ENCODE measurements at regions not wholly inside any gene's neighbourhood (a gene's known extent, or its start where the extent isn't known, plus 50 kb on each side); places are given as distances from the start of the nearest gene placed in this dataset.

GRCh38 chr4:28760003-28760402 lies 1899.4 kb downstream of the STIM2 start:
- no CpG with 5 or more reads among the region's 6 CpGs for WGBS (ENCODE audit: insufficient coverage, insufficient read length)

GRCh38 chr4:28772066-28772465 lies 1911.4 kb downstream of the STIM2 start:
- H3K27me3 ChIP-seq (ENCODE audit: control insufficient read depth, insufficient read depth, low read length), result no peaks in the 10 kb centered on the region
- H3K36me3 ChIP-seq (ENCODE audit: control insufficient read depth, insufficient read depth, low read length), result no peaks in the 10 kb centered on the region
- H3K9me3 ChIP-seq (ENCODE audit: control insufficient read depth, insufficient read depth, low read length), result no peaks in the 10 kb centered on the region
- no peak overlapping the region for H3K27ac ChIP-seq (ENCODE audit: low read length)
- DNase-seq (ENCODE audit: low read depth, low spot score), result no peak
- no peak overlapping the region for H3K4me3 ChIP-seq (ENCODE audit: low read length)
- WGBS (ENCODE audit: insufficient coverage, insufficient read length), result 100% methylated on average over 1 of the region's 1 CpG
- no peaks in the 10 kb centered on the region for H3K4me1 ChIP-seq (ENCODE audit: control insufficient read depth, insufficient read depth, low read length)

More at GRCh38 chr4:28760003-28760402, 1899.4 kb downstream of the STIM2 start:
- DNase-seq (ENCODE audit: low read depth, low spot score), result no peak
- no peak overlapping the region for H3K27ac ChIP-seq (ENCODE audit: low read length)
- H3K36me3 ChIP-seq (ENCODE audit: control insufficient read depth, insufficient read depth, low read length), result no peaks in the 10 kb centered on the region
- H3K9me3 ChIP-seq (ENCODE audit: control insufficient read depth, insufficient read depth, low read length), result no peaks in the 10 kb centered on the region
- no peaks in the 10 kb centered on the region for H3K4me1 ChIP-seq (ENCODE audit: control insufficient read depth, insufficient read depth, low read length)
- no peak overlapping the region for H3K4me3 ChIP-seq (ENCODE audit: low read length)
- no peaks in the 10 kb centered on the region for H3K27me3 ChIP-seq (ENCODE audit: control insufficient read depth, insufficient read depth, low read length)

- no CpG with 5 or more reads among the region's 2 CpGs for WGBS (ENCODE audit: insufficient coverage, insufficient read length)
- DNase-seq (ENCODE audit: low read depth, low spot score), result no peak
- Histone ChIP-seq H3K4me3 (ENCODE audit: low read length) (no peak overlapping the region), H3K9me3 (ENCODE audit: control insufficient read depth, insufficient read depth, low read length) (no peaks in the 10 kb centered on the region), H3K27ac (ENCODE audit: low read length) (no peak overlapping the region), H3K27me3 (ENCODE audit: control insufficient read depth, insufficient read depth, low read length) (no peaks in the 10 kb centered on the region), H3K4me1 (ENCODE audit: control insufficient read depth, insufficient read depth, low read length) (no peaks in the 10 kb centered on the region), H3K36me3 (ENCODE audit: control insufficient read depth, insufficient read depth, low read length) (no peaks in the 10 kb centered on the region)
Measured at GRCh38 chr4:28772788-28773187, 1912.1 kb downstream of the STIM2 start.

GRCh38 chr4:28774344-28774743 lies 1913.7 kb downstream of the STIM2 start:
- H3K27me3 ChIP-seq (ENCODE audit: control insufficient read depth, insufficient read depth, low read length), result no peaks in the 10 kb centered on the region
- no peak overlapping the region for H3K27ac ChIP-seq (ENCODE audit: low read length)
- no peaks in the 10 kb centered on the region for H3K9me3 ChIP-seq (ENCODE audit: control insufficient read depth, insufficient read depth, low read length)
- DNase-seq (ENCODE audit: low read depth, low spot score), result no peak
- WGBS (ENCODE audit: insufficient coverage, insufficient read length), result no CpG with 5 or more reads among the region's 2 CpGs
- H3K4me1 ChIP-seq (ENCODE audit: control insufficient read depth, insufficient read depth, low read length), result no peaks in the 10 kb centered on the region
- H3K4me3 ChIP-seq (ENCODE audit: low read length), result no peak overlapping the region
- no peaks in the 10 kb centered on the region for H3K36me3 ChIP-seq (ENCODE audit: control insufficient read depth, insufficient read depth, low read length)

- no CpG with 5 or more reads among the region's 2 CpGs for WGBS (ENCODE audit: insufficient coverage, insufficient read length)
- Histone ChIP-seq H3K36me3 (ENCODE audit: control insufficient read depth, insufficient read depth, low read length) (no peaks in the 10 kb centered on the region), H3K9me3 (ENCODE audit: control insufficient read depth, insufficient read depth, low read length) (no peaks in the 10 kb centered on the region), H3K27me3 (ENCODE audit: control insufficient read depth, insufficient read depth, low read length) (no peaks in the 10 kb centered on the region), H3K4me3 (ENCODE audit: low read length) (no peak overlapping the region), H3K4me1 (ENCODE audit: control insufficient read depth, insufficient read depth, low read length) (no peaks in the 10 kb centered on the region), H3K27ac (ENCODE audit: low read length) (no peak overlapping the region)
- no peak for DNase-seq (ENCODE audit: low read depth, low spot score)
Measured at GRCh38 chr4:28776004-28776403, 1915.4 kb downstream of the STIM2 start.

- Histone ChIP-seq H3K27me3 (ENCODE audit: control insufficient read depth, insufficient read depth, low read length) (no peaks in the 10 kb centered on the region), H3K4me1 (ENCODE audit: control insufficient read depth, insufficient read depth, low read length) (no peaks in the 10 kb centered on the region), H3K27ac (ENCODE audit: low read length) (no peak overlapping the region)
Measured at GRCh38 chr4:28784188-28784587, 1923.5 kb downstream of the STIM2 start.

GRCh38 chr4:28787947-28788346 lies 1927.3 kb downstream of the STIM2 start:
- H3K4me1 ChIP-seq (ENCODE audit: control insufficient read depth, insufficient read depth, low read length), result no peaks in the 10 kb centered on the region
- no peak overlapping the region for H3K27ac ChIP-seq (ENCODE audit: low read length)
- H3K36me3 ChIP-seq (ENCODE audit: control insufficient read depth, insufficient read depth, low read length), result no peaks in the 10 kb centered on the region
- H3K27me3 ChIP-seq (ENCODE audit: control insufficient read depth, insufficient read depth, low read length), result no peaks in the 10 kb centered on the region
- DNase-seq (ENCODE audit: low read depth, low spot score), result no peak
- H3K9me3 ChIP-seq (ENCODE audit: control insufficient read depth, insufficient read depth, low read length), result no peaks in the 10 kb centered on the region
- no CpG with 5 or more reads among the region's 2 CpGs for WGBS (ENCODE audit: insufficient coverage, insufficient read length)
- no peak overlapping the region for H3K4me3 ChIP-seq (ENCODE audit: low read length)

More at GRCh38 chr4:28784188-28784587, 1923.5 kb downstream of the STIM2 start:
- H3K36me3 ChIP-seq (ENCODE audit: control insufficient read depth, insufficient read depth, low read length), result no peaks in the 10 kb centered on the region
- H3K9me3 ChIP-seq (ENCODE audit: control insufficient read depth, insufficient read depth, low read length), result no peaks in the 10 kb centered on the region
- DNase-seq (ENCODE audit: low read depth, low spot score), result no peak
- no peak overlapping the region for H3K4me3 ChIP-seq (ENCODE audit: low read length)

GRCh38 chr4:28788929-28789490 lies 1928.4 kb downstream of the STIM2 start:
- no CpG with 5 or more reads among the region's 12 CpGs for WGBS (ENCODE audit: insufficient coverage, insufficient read length)
- Histone ChIP-seq H3K4me3 (ENCODE audit: low read length) (no peak overlapping the region), H3K27me3 (ENCODE audit: control insufficient read depth, insufficient read depth, low read length) (no peaks in the 10 kb centered on the region), H3K4me1 (ENCODE audit: control insufficient read depth, insufficient read depth, low read length) (no peaks in the 10 kb centered on the region), H3K9me3 (ENCODE audit: control insufficient read depth, insufficient read depth, low read length) (no peaks in the 10 kb centered on the region), H3K36me3 (ENCODE audit: control insufficient read depth, insufficient read depth, low read length) (no peaks in the 10 kb centered on the region), H3K27ac (ENCODE audit: low read length) (no peak overlapping the region)
- DNase-seq (ENCODE audit: low read depth, low spot score), result no peak

- no peak overlapping the region for H3K27ac ChIP-seq (ENCODE audit: low read length)
- no peak overlapping the region for H3K4me3 ChIP-seq (ENCODE audit: low read length)
- no peak for DNase-seq (ENCODE audit: low read depth, low spot score)
- H3K4me1 ChIP-seq (ENCODE audit: control insufficient read depth, insufficient read depth, low read length), result no peaks in the 10 kb centered on the region
- WGBS (ENCODE audit: insufficient coverage, insufficient read length), result no CpG with 5 or more reads among the region's 4 CpGs
- H3K27me3 ChIP-seq (ENCODE audit: control insufficient read depth, insufficient read depth, low read length), result no peaks in the 10 kb centered on the region
- H3K36me3 ChIP-seq (ENCODE audit: control insufficient read depth, insufficient read depth, low read length), result no peaks in the 10 kb centered on the region
- no peaks in the 10 kb centered on the region for H3K9me3 ChIP-seq (ENCODE audit: control insufficient read depth, insufficient read depth, low read length)
Measured at GRCh38 chr4:28792917-28793597, 1927.1 kb upstream of the PCDH7 start.

GRCh38 chr4:28799696-28800095 lies 1920.5 kb upstream of the PCDH7 start:
- Histone ChIP-seq H3K4me1 (ENCODE audit: control insufficient read depth, insufficient read depth, low read length) (no peaks in the 10 kb centered on the region), H3K27ac (ENCODE audit: low read length) (no peak overlapping the region), H3K9me3 (ENCODE audit: control insufficient read depth, insufficient read depth, low read length) (no peaks in the 10 kb centered on the region), H3K4me3 (ENCODE audit: low read length) (no peak overlapping the region), H3K27me3 (ENCODE audit: control insufficient read depth, insufficient read depth, low read length) (no peaks in the 10 kb centered on the region), H3K36me3 (ENCODE audit: control insufficient read depth, insufficient read depth, low read length) (no peaks in the 10 kb centered on the region)
- no peak for DNase-seq (ENCODE audit: low read depth, low spot score)
- no CpG with 5 or more reads among the region's 2 CpGs for WGBS (ENCODE audit: insufficient coverage, insufficient read length)

GRCh38 chr4:28811025-28811424 lies 1909.1 kb upstream of the PCDH7 start:
- H3K9me3 ChIP-seq (ENCODE audit: control insufficient read depth, insufficient read depth, low read length), result no peaks in the 10 kb centered on the region
- H3K27me3 ChIP-seq (ENCODE audit: control insufficient read depth, insufficient read depth, low read length), result no peaks in the 10 kb centered on the region
- WGBS (ENCODE audit: insufficient coverage, insufficient read length), result no CpG with 5 or more reads among the region's 2 CpGs
- no peak overlapping the region for H3K4me3 ChIP-seq (ENCODE audit: low read length)
- no peak overlapping the region for H3K27ac ChIP-seq (ENCODE audit: low read length)
- DNase-seq (ENCODE audit: low read depth, low spot score), result no peak
- no peaks in the 10 kb centered on the region for H3K4me1 ChIP-seq (ENCODE audit: control insufficient read depth, insufficient read depth, low read length)
- no peaks in the 10 kb centered on the region for H3K36me3 ChIP-seq (ENCODE audit: control insufficient read depth, insufficient read depth, low read length)
